Fibroblast of skin of abdomen (primary cell): ENCODE measurements at regions not wholly inside any gene's neighbourhood (a gene's known extent, or its start where the extent isn't known, plus 50 kb on each side); places are given as distances from the start of the nearest gene placed in this dataset.
A peak's percentile ranks its signal among the peaks of the same experiment; 100 is the strongest.
"Not testable (repeated sequence)": the region's sequence is repeated elsewhere in the genome, so short reads cannot be mapped to it uniquely, and the experiment has no call there.

Experiments
- DNase-seq: peaks from one replicate; pipeline ENCODE4 v3.0.0-alpha.2; 2013

- peak; percentile 56 for DNase-seq
Observed at GRCh38 chr2:89973849-89974248, 1282.4 kb downstream of the RPIA start.

GRCh38 chr2:89979826-89980537 lies 1288.5 kb downstream of the RPIA start:
- not testable (repeated sequence) for DNase-seq

- not testable (repeated sequence) for DNase-seq
Observed at GRCh38 chr2:89982246-89982645, 1290.8 kb downstream of the RPIA start.

GRCh38 chr2:89985650-89986049 lies 1294.2 kb downstream of the RPIA start:
- not testable (repeated sequence) for DNase-seq

- DNase-seq, result not testable (repeated sequence)
Observed at GRCh38 chr2:89986532-89986931, 1295.1 kb downstream of the RPIA start.

GRCh38 chr2:89996779-89997178 lies 1305.3 kb downstream of the RPIA start:
- DNase-seq, result not testable (repeated sequence)

GRCh38 chr2:90004553-90004952 lies 1313.1 kb downstream of the RPIA start:
- not testable (repeated sequence) for DNase-seq

GRCh38 chr2:90010442-90011100 lies 1319.1 kb downstream of the RPIA start:
- DNase-seq, result not testable (repeated sequence)

- not testable (repeated sequence) for DNase-seq
Observed at GRCh38 chr2:90011101-90011443, 1319.6 kb downstream of the RPIA start.

GRCh38 chr2:90019908-90020307 lies 1328.4 kb downstream of the RPIA start:
- not testable (repeated sequence) for DNase-seq

GRCh38 chr2:90021234-90021633 lies 1329.8 kb downstream of the RPIA start:
- DNase-seq, result not testable (repeated sequence)

- not testable (repeated sequence) for DNase-seq
Observed at GRCh38 chr2:90027231-90027643, 1335.8 kb downstream of the RPIA start.

GRCh38 chr2:90028381-90029079 lies 1337.1 kb downstream of the RPIA start:
- DNase-seq, result not testable (repeated sequence)

- not testable (repeated sequence) for DNase-seq
Observed at GRCh38 chr2:90029080-90029428, 1337.6 kb downstream of the RPIA start.

- DNase-seq, result not testable (repeated sequence)
Observed at GRCh38 chr2:90032269-90032668, 1340.8 kb downstream of the RPIA start.

- not testable (repeated sequence) for DNase-seq
Observed at GRCh38 chr2:90036335-90036734, 1344.9 kb downstream of the RPIA start.

GRCh38 chr2:90039093-90039492 lies 1347.6 kb downstream of the RPIA start:
- DNase-seq, result not testable (repeated sequence)

- not testable (repeated sequence) for DNase-seq
Observed at GRCh38 chr2:90047776-90048175, 1356.3 kb downstream of the RPIA start.

- DNase-seq, result not testable (repeated sequence)
Observed at GRCh38 chr2:90052113-90052631, 1360.7 kb downstream of the RPIA start.

- DNase-seq, result no peak
Observed at GRCh38 chr2:90069290-90069894, 1377.9 kb downstream of the RPIA start.

- no peak for DNase-seq
Observed at GRCh38 chr2:90076311-90076710, 1384.8 kb downstream of the RPIA start.

GRCh38 chr2:90077948-90078347 lies 1386.5 kb downstream of the RPIA start:
- DNase-seq, result no peak

- DNase-seq, result no peak
Observed at GRCh38 chr2:90079374-90079773, 1387.9 kb downstream of the RPIA start.
